OCI-LY3 (cell line): ENCODE measurements at regions not wholly inside any gene's neighbourhood (a gene's known extent, or its start where the extent isn't known, plus 50 kb on each side); places are given as distances from the start of the nearest gene placed in this dataset.

ENCODE experiments used
- CTCF ChIP-seq: fragments of 200-600, 300-600 bp; sonication (generic); IDR thresholded peaks from 2 replicates; pipeline ENCODE4 v1.5.1; 2014; ENCODE audit warnings: antibody characterized with exemption, low read length, low read depth
- EZH2phosphoT487 ChIP-seq: fragments of 200-600 bp; shearing (Covaris generic); IDR thresholded peaks from 2 replicates; pipeline ENCODE4 v1.6.1; 2018; ENCODE audit warnings: antibody characterized with exemption, mixed run types, low read depth

- TF ChIP-seq CTCF (no peak), EZH2phosphoT487 (no peak)
Measured at GRCh38 chr1:87928623-87929022, 599.9 kb downstream of the LMO4 start.
